ENCODE measurements at regions not wholly inside any gene's neighbourhood (a gene's known extent, or its start where the extent isn't known, plus 50 kb on each side); places are given as distances from the start of the nearest gene placed in this dataset.

DNA sequence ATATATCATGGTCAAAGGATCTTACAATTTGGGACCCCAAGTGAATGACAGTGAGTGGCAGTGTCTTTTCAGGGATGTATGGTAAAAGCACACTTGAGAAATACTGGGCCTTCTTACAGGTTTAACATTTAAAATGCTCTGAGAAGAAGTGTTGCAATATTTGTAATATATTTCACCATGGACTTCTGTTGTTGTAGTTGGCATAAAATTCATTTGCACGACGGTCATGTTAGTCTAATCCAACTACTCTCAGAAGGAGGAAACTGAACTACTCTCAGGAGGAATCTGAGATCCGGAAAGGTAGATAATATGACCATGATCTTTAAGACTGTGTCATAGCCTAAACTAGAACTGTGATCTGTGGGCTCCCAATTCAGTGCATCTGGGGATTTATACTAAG lies 700.1 kb downstream of the HDGFL1 start:
- no peak overlapping the region for H3K27ac ChIP-seq
- H3K9me3 ChIP-seq = no peaks in the 10 kb centered on the region
- H3K4me1 ChIP-seq = no peaks in the 10 kb centered on the region
- no peaks in the 10 kb centered on the region for H3K27me3 ChIP-seq
- no peaks in the 10 kb centered on the region for H3K36me3 ChIP-seq
- no peak for DNase-seq (ENCODE audit: low spot score)
- TF ChIP-seq, protein P1, sequence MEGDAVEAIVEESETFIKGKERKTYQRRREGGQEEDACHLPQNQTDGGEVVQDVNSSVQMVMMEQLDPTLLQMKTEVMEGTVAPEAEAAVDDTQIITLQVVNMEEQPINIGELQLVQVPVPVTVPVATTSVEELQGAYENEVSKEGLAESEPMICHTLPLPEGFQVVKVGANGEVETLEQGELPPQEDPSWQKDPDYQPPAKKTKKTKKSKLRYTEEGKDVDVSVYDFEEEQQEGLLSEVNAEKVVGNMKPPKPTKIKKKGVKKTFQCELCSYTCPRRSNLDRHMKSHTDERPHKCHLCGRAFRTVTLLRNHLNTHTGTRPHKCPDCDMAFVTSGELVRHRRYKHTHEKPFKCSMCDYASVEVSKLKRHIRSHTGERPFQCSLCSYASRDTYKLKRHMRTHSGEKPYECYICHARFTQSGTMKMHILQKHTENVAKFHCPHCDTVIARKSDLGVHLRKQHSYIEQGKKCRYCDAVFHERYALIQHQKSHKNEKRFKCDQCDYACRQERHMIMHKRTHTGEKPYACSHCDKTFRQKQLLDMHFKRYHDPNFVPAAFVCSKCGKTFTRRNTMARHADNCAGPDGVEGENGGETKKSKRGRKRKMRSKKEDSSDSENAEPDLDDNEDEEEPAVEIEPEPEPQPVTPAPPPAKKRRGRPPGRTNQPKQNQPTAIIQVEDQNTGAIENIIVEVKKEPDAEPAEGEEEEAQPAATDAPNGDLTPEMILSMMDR (IDR thresholded peaks at IDR 0.05) = no peak
- no peak overlapping the region for H3K4me3 ChIP-seq

DNA sequence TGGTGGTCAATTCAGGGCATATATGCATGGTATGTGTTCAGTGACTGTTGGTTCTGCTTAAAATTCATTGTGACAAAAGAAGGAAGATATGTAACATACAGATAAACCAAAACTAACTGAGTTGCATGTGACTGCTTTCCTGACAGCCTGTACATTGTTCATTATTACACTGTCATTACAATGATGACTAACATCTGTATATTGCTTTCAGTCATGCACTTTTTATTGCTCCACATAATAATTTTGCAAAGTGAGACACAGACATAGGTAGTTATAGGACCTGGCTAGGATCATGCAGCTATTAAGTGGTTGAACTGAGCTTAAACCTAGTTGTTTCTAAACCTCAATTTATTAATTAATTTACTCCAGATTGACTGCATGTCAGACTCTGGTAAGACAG lies 703.2 kb downstream of the HDGFL1 start:
- H3K4me1 ChIP-seq = no peaks in the 10 kb centered on the region
- no peak for DNase-seq (ENCODE audit: low spot score)
- H3K36me3 ChIP-seq = no peaks in the 10 kb centered on the region
- TF ChIP-seq, protein P1 (IDR thresholded peaks at IDR 0.05) = no peak
- H3K4me3 ChIP-seq = no peak overlapping the region
- no peak overlapping the region for H3K27ac ChIP-seq
- no peaks in the 10 kb centered on the region for H3K27me3 ChIP-seq
- no peaks in the 10 kb centered on the region for H3K9me3 ChIP-seq

DNA sequence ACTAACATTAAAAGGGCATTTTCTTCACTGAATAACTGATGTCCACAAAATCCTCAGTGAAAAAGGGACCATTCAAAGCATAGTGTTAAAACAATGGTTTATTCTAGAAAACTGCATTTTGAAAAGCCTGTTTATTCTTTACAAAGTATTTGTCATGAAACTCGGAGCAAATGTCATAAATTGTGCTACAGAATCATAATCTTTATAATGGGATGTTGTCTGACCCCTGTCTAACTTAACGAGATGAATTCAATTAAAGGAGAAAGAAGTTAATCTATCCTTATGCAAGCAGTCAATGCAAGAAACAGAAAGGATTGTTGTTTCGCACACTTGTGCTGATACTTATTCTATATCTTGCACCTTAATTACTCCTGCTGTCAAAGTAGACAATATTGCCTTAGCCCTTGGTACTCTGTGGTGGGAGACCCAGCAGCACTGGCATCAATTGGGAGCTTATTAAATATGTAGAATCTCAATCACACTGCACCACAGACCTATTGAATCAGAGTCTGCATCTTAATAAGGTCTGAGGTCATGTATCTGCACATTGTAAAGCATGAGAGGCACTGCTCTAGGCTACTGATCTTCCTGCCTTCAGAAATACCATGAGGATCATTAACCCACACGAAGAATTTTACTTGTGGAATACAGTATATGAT lies 708.3 kb downstream of the HDGFL1 start:
- TF ChIP-seq, protein P1 (IDR thresholded peaks at IDR 0.05) = no peak
- no peak overlapping the region for H3K27ac ChIP-seq
- H3K4me3 ChIP-seq = no peak overlapping the region
- no peaks in the 10 kb centered on the region for H3K4me1 ChIP-seq
- no peaks in the 10 kb centered on the region for H3K27me3 ChIP-seq
- H3K9me3 ChIP-seq = no peaks in the 10 kb centered on the region
- no peaks in the 10 kb centered on the region for H3K36me3 ChIP-seq
- no peak for DNase-seq (ENCODE audit: low spot score)

DNA sequence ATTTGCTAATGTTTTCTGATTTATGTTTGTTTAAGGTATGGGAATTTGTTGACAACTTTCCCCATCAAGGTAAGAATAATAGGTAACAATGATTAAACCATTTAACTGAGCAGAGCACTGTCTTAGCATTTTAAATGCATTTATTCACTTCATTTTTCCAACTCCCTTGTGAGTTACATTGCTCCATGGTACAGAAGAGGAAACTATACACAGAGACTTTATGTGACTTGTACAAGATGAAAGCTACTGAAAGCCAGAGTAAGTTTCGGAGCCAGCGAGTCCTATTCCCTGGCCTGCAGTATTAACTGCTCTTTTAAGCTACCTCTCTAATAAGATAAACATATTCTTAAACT lies 708.8 kb downstream of the HDGFL1 start:
- H3K27ac ChIP-seq = no peak overlapping the region

DNA sequence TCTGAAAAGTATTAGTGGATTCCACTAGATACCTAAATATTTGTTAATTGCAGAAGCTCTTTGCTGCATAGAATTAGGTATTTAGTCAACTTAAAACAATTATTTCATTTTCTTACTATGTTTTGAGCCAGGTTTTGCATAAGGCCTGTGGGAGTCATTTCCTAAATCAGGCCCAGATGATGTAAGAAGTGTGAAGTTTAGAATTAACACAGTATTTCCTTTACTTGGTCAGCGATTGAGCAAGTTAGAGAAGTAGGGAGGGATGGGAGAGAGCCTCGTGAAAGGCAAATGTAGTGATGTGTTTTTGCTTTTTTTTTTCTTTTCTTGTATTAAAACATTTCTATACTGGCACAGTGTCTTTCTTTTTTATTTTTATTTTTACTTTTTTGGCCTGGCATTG lies 711.1 kb downstream of the HDGFL1 start:
- H3K4me1 ChIP-seq = no peaks in the 10 kb centered on the region
- TF ChIP-seq, protein P1 (IDR thresholded peaks at IDR 0.05) = no peak

More for the DNA sequence above, 708.8 kb downstream of the HDGFL1 start:
- Histone ChIP-seq H3K4me1 (no peaks in the 10 kb centered on the region), H3K9me3 (no peaks in the 10 kb centered on the region), H3K27me3 (no peaks in the 10 kb centered on the region), H3K36me3 (no peaks in the 10 kb centered on the region), H3K4me3 (no peak overlapping the region)
- no peak for DNase-seq (ENCODE audit: low spot score)
- TF ChIP-seq, protein P1 (IDR thresholded peaks at IDR 0.05) = no peak

More for the DNA sequence above, 711.1 kb downstream of the HDGFL1 start:
- Histone ChIP-seq H3K27ac (no peak overlapping the region), H3K9me3 (no peaks in the 10 kb centered on the region), H3K36me3 (no peaks in the 10 kb centered on the region), H3K27me3 (no peaks in the 10 kb centered on the region), H3K4me3 (no peak overlapping the region)
- DNase-seq (ENCODE audit: low spot score) = no peak

Data from right atrium auricular region (tissue), 2 donors.